Ishikawa (cell line): ENCODE measurements at regions not wholly inside any gene's neighbourhood (a gene's known extent, or its start where the extent isn't known, plus 50 kb on each side); places are given as distances from the start of the nearest gene placed in this dataset.

Experiments used
- CEBPB ChIP-seq: IDR thresholded peaks from 2 replicates; pipeline ENCODE4 v1.6.1; 2012
- CREB1 ChIP-seq: IDR thresholded peaks from 2 replicates; pipeline ENCODE4 v1.6.1; 2012; ENCODE audit warnings: low read depth
- EGR1 ChIP-seq: IDR thresholded peaks from 2 replicates; pipeline ENCODE4 v1.6.1; 2012
- EP300 ChIP-seq: IDR thresholded peaks from 2 replicates; pipeline ENCODE4 v1.6.1; 2012; ENCODE audit warnings: borderline replicate concordance
- FOXM1 ChIP-seq: IDR thresholded peaks from 2 replicates; pipeline ENCODE4 v1.6.1; 2012; ENCODE audit warnings: low read depth, borderline replicate concordance
- MAX ChIP-seq: IDR thresholded peaks from 2 replicates; pipeline ENCODE4 v1.6.1; 2012
- NFIC ChIP-seq: IDR thresholded peaks from 2 replicates; pipeline ENCODE4 v1.6.1; 2012
- RAD21 ChIP-seq: IDR thresholded peaks from 2 replicates; pipeline ENCODE4 v1.6.1; 2012; ENCODE audit warnings: low read depth
- REST ChIP-seq: IDR thresholded peaks from 2 replicates; pipeline ENCODE4 v1.6.1; 2012; ENCODE audit warnings: low read depth, mild to moderate bottlenecking
- TAF1 ChIP-seq: IDR thresholded peaks from 2 replicates; pipeline ENCODE4 v1.6.1; 2012; ENCODE audit warnings: low read depth, mild to moderate bottlenecking
- TCF12 ChIP-seq: IDR thresholded peaks from 2 replicates; pipeline ENCODE4 v1.6.1; 2012; ENCODE audit warnings: low read depth
- TEAD4 ChIP-seq: IDR thresholded peaks from 2 replicates; pipeline ENCODE4 v1.6.1; 2012
- USF1 ChIP-seq: IDR thresholded peaks from 2 replicates; pipeline ENCODE4 v1.6.1; 2012
- YY1 ChIP-seq: IDR thresholded peaks from 2 replicates; pipeline ENCODE4 v1.6.1; 2012; ENCODE audit warnings: low read depth
- ZBTB7A ChIP-seq: IDR thresholded peaks from 2 replicates; pipeline ENCODE4 v1.6.1; 2012; ENCODE audit warnings: low read depth

- TF ChIP-seq TAF1: no peak
- no peak for TF ChIP-seq CEBPB
- TF ChIP-seq CREB1: no peak
- no peak for TF ChIP-seq YY1
- TF ChIP-seq NFIC: no peak
- no peak for TF ChIP-seq REST
- no peak for TF ChIP-seq TCF12
- TF ChIP-seq MAX: no peak
- no peak for TF ChIP-seq EGR1
- no peak for TF ChIP-seq EP300
- TF ChIP-seq RAD21: no peak
- no peak for TF ChIP-seq FOXM1
- no peak for TF ChIP-seq ZBTB7A
- no peak for TF ChIP-seq USF1
- no peak for TF ChIP-seq TEAD4
Measured at GRCh38 chr13:111422348-111422747, 101.9 kb downstream of the TEX29 start.

GRCh38 chr13:111423168-111423785 is 102.8 kb downstream of the TEX29 start:
- no peak for TF ChIP-seq CREB1
- TF ChIP-seq TEAD4: no peak
- no peak for TF ChIP-seq FOXM1
- TF ChIP-seq EGR1: no peak
- no peak for TF ChIP-seq CEBPB
- no peak for TF ChIP-seq YY1
- no peak for TF ChIP-seq MAX
- TF ChIP-seq NFIC: no peak
- no peak for TF ChIP-seq USF1
- no peak for TF ChIP-seq RAD21
- TF ChIP-seq ZBTB7A: no peak
- no peak for TF ChIP-seq TAF1
- no peak for TF ChIP-seq REST
- no peak for TF ChIP-seq TCF12
- TF ChIP-seq EP300: no peak

- TF ChIP-seq REST (no peak), NFIC (no peak), MAX (no peak), TCF12 (no peak), ZBTB7A (no peak)
Measured at GRCh38 chr13:111424134-111424533, 103.7 kb downstream of the TEX29 start.

- no peak for TF ChIP-seq CEBPB
- TF ChIP-seq REST: no peak
- TF ChIP-seq MAX: no peak
- no peak for TF ChIP-seq TCF12
Measured at GRCh38 chr13:111425326-111425725, 104.9 kb downstream of the TEX29 start.
